Body of pancreas (tissue), 4 donors: ENCODE measurements at regions not wholly inside any gene's neighbourhood (a gene's known extent, or its start where the extent isn't known, plus 50 kb on each side); places are given as distances from the start of the nearest gene placed in this dataset.

Experiments
- ATAC-seq: fragments of 150-250 bp; one replicate; pipeline ENCODE4 v1.9.1; 2016
- DNase-seq, 4 donors: peaks; one replicate each; pipeline ENCODE4 v3.0.0-alpha.2; 2019
- H3K27ac ChIP-seq, 4 donors: fragments of 200-600 bp; sonication (generic); 1 replicate in 3 of 4; 2 replicates in 1 of 4; pipeline versions ENCODE4 v1.5.1 to v1.6.1; 2016 to 2019; ENCODE audit warnings: mild to moderate bottlenecking in 1 of 4, mixed read lengths in 1 of 4, moderate library complexity in 1 of 4
- H3K27me3 ChIP-seq, 2 donors: fragments of 200-600 bp; sonication (generic); one replicate each; pipeline ENCODE4 v1.6.0; 2016; ENCODE audit warnings: mild to moderate bottlenecking in 1 of 2
- H3K36me3 ChIP-seq, 2 donors: fragments of 200-600 bp; sonication (generic); replicated peaks in 1 of 2; 2 replicates each; pipeline ENCODE4 v1.5.1; 2016; ENCODE audit warnings: low read depth in 2 of 2; ENCODE audit not compliant: insufficient read depth in 1 of 2
- H3K4me1 ChIP-seq: fragments of 200-600 bp; sonication (generic); one replicate; pipeline ENCODE4 v1.6.0; 2016
- H3K4me3 ChIP-seq, 2 donors: fragments of 200-600 bp; sonication (generic); 1 replicate in 1 of 2; 2 replicates in 1 of 2; pipeline ENCODE4 v1.5.1; 2016 to 2019
- H3K9me3 ChIP-seq, 3 donors: fragments of 200-600 bp; sonication (generic); 1 replicate in 2 of 3; 2 replicates in 1 of 3; pipeline ENCODE4 v1.5.1; 2016
- POLR2A ChIP-seq, 3 donors: fragments of 450-650 bp; IDR thresholded peaks; one replicate each; pipeline ENCODE4 v1.6.1; 2016; ENCODE audit warnings: antibody characterized with exemption in 3 of 3, mild to moderate bottlenecking in 2 of 3
- WGBS, 2 donors: methylation state at CpG; one replicate each; pipeline ENCODE4 v1.1.5; 2017; 5-methylcytosine and 5-hydroxymethylcytosine counted together
- intact Hi-C: fragments of 100-400 bp; cut with DNase I; formaldehyde crosslinking; loops from one replicate; pipeline ENCODE4 v1.15.1; 2023
- TF ChIP-seq, protein P1 (sequence below), 7 experiments: fragments of 450-650 bp in 4 of 7; fragments of 200-600 bp in 3 of 7; sonication (generic) in 3 of 7; IDR thresholded peaks; one replicate each; pipeline ENCODE4 v1.5.1; 2016 to 2019; ENCODE audit warnings: antibody characterized with exemption in 7 of 7

GRCh38 chr19:37829526-37829925 is 50.1 kb upstream of the ZNF573 start:
- ATAC-seq (no peak), DNase-seq (no peak)
- H3K4me3 ChIP-seq: no peak overlapping the region
- peaks cover 0 to 55% (median 0%) of the 10 kb centered on the region in 3 donors for H3K9me3 ChIP-seq
- no peak overlapping the region for H3K27ac ChIP-seq
- no peaks in the 10 kb centered on the region for H3K36me3 ChIP-seq
- no peaks in the 10 kb centered on the region for H3K4me1 ChIP-seq
- H3K27me3 ChIP-seq: no peaks in the 10 kb centered on the region
- TF ChIP-seq POLR2A (IDR thresholded peaks at IDR 0.05): no peak
- TF ChIP-seq, protein P1, sequence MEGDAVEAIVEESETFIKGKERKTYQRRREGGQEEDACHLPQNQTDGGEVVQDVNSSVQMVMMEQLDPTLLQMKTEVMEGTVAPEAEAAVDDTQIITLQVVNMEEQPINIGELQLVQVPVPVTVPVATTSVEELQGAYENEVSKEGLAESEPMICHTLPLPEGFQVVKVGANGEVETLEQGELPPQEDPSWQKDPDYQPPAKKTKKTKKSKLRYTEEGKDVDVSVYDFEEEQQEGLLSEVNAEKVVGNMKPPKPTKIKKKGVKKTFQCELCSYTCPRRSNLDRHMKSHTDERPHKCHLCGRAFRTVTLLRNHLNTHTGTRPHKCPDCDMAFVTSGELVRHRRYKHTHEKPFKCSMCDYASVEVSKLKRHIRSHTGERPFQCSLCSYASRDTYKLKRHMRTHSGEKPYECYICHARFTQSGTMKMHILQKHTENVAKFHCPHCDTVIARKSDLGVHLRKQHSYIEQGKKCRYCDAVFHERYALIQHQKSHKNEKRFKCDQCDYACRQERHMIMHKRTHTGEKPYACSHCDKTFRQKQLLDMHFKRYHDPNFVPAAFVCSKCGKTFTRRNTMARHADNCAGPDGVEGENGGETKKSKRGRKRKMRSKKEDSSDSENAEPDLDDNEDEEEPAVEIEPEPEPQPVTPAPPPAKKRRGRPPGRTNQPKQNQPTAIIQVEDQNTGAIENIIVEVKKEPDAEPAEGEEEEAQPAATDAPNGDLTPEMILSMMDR (IDR thresholded peaks at IDR 0.05): no peak
- intact Hi-C loops: no loop called here
- WGBS, 2 donors: 88 to 90% methylated on average over 6 of the region's 6 CpGs
